MM.1S (cell line): ENCODE measurements at regions not wholly inside any gene's neighbourhood (a gene's known extent, or its start where the extent isn't known, plus 50 kb on each side); places are given as distances from the start of the nearest gene placed in this dataset.

Experiments
- DNase-seq: peaks from one replicate; pipeline ENCODE4 v3.0.0-alpha.2; 2015
- H2AFZ ChIP-seq: fragments of 300-600 bp; sonication (generic); 2 replicates; pipeline ENCODE4 v1.6.0; 2016; ENCODE audit warnings: antibody characterized with exemption, low read length
- H3F3A ChIP-seq: fragments of 300-600 bp; sonication (generic); 2 replicates; pipeline ENCODE4 v1.6.1; 2016; ENCODE audit warnings: mild to moderate bottlenecking, antibody characterized with exemption, low read length, moderate library complexity, mixed read lengths; ENCODE audit not compliant: insufficient read depth
- H3K27ac ChIP-seq: fragments of 300-600 bp; sonication (generic); 2 replicates; pipeline ENCODE4 v1.5.1; 2016; ENCODE audit warnings: mild to moderate bottlenecking, low read length
- H3K27me3 ChIP-seq: fragments of 300-600 bp; sonication (generic); replicated peaks from 2 replicates; pipeline ENCODE4 v1.6.0; 2016; ENCODE audit warnings: low read length; ENCODE audit not compliant: insufficient read depth
- H3K36me3 ChIP-seq: fragments of 300-600 bp; sonication (generic); replicated peaks from 2 replicates; pipeline ENCODE4 v1.6.1; 2016; ENCODE audit warnings: mild to moderate bottlenecking, low read length, mixed read lengths; ENCODE audit not compliant: insufficient read depth
- H3K4me1 ChIP-seq: fragments of 300-600 bp; sonication (generic); 2 replicates; pipeline ENCODE4 v1.6.1; 2016; ENCODE audit warnings: low read length, mixed read lengths
- H3K4me2 ChIP-seq: fragments of 300-600 bp; sonication (generic); 2 replicates; pipeline ENCODE4 v1.6.0; 2016; ENCODE audit warnings: low read depth, low read length
- H3K4me3 ChIP-seq: fragments of 300-600 bp; sonication (generic); 2 replicates; pipeline ENCODE4 v1.5.1; 2016; ENCODE audit warnings: low read length, mixed read lengths
- H3K79me2 ChIP-seq: fragments of 300-600 bp; sonication (generic); 2 replicates; pipeline ENCODE4 v1.6.1; 2016; ENCODE audit warnings: mixed run types, low read length, mixed read lengths
- H3K9ac ChIP-seq: fragments of 300-600 bp; sonication (generic); 2 replicates; pipeline ENCODE4 v1.6.1; 2016; ENCODE audit warnings: low read length, mixed read lengths
- H3K9me2 ChIP-seq: fragments of 300-600 bp; sonication (generic); replicated peaks from 2 replicates; pipeline ENCODE4 v1.6.1; 2016; ENCODE audit warnings: mild to moderate bottlenecking, low read length, mixed read lengths; ENCODE audit not compliant: insufficient read depth
- H3K9me3 ChIP-seq: fragments of 300-600 bp; sonication (generic); replicated peaks from 2 replicates; pipeline ENCODE4 v1.6.1; 2016; ENCODE audit warnings: mild to moderate bottlenecking, low read length, mixed read lengths; ENCODE audit not compliant: insufficient read depth
- H4K20me1 ChIP-seq: fragments of 300-600 bp; sonication (generic); 2 replicates; pipeline ENCODE4 v1.6.1; 2016; ENCODE audit warnings: mild to moderate bottlenecking, low read length, moderate library complexity, mixed read lengths; ENCODE audit not compliant: insufficient read depth
- CTCF ChIP-seq: fragments of 300-600 bp; sonication (generic); IDR thresholded peaks from 2 replicates; pipeline ENCODE4 v1.5.1; 2016; ENCODE audit warnings: antibody characterized with exemption, low read length, mixed read lengths
- EZH2 ChIP-seq: fragments of 300-600 bp; sonication (generic); optimal IDR thresholded peaks from 2 replicates; pipeline ENCODE3; 2017; ENCODE audit warnings: low read depth, mild to moderate bottlenecking, antibody characterized with exemption, low read length, mixed read lengths
- EZH2phosphoT487 ChIP-seq: fragments of 300-600 bp; sonication (generic); IDR thresholded peaks from 2 replicates; pipeline ENCODE4 v1.6.1; 2018; ENCODE audit warnings: antibody characterized with exemption, low read length

GRCh38 chr10:3943695-3944257 lies 158.8 kb upstream of the KLF6 start:
- Histone ChIP-seq H4K20me1 (no peaks in the 10 kb centered on the region), H3K9me3 (no peaks in the 10 kb centered on the region), H3K79me2 (no peaks in the 10 kb centered on the region), H3K9ac (no peak overlapping the region), H3F3A (no peaks in the 10 kb centered on the region), H3K4me3 (no peak overlapping the region), H3K4me2 (no peak overlapping the region), H3K27ac (no peak overlapping the region), H3K36me3 (no peaks in the 10 kb centered on the region), H3K4me1 (no peaks in the 10 kb centered on the region), H3K27me3 (no peaks in the 10 kb centered on the region), H3K9me2 (no peaks in the 10 kb centered on the region), H2AFZ (no peak overlapping the region)
- no peak for DNase-seq
- no peak for TF ChIP-seq EZH2phosphoT487
- no peak for TF ChIP-seq CTCF

GRCh38 chr10:3942937-3943489 lies 158.0 kb upstream of the KLF6 start:
- no peak for DNase-seq
- Histone ChIP-seq H3K36me3 (no peaks in the 10 kb centered on the region), H3K79me2 (no peaks in the 10 kb centered on the region), H3K4me3 (no peak overlapping the region), H3K9me2 (no peaks in the 10 kb centered on the region), H4K20me1 (no peaks in the 10 kb centered on the region), H2AFZ (no peak overlapping the region), H3K9ac (no peak overlapping the region), H3K27me3 (no peaks in the 10 kb centered on the region), H3F3A (no peaks in the 10 kb centered on the region), H3K9me3 (no peaks in the 10 kb centered on the region), H3K4me1 (no peaks in the 10 kb centered on the region), H3K4me2 (no peak overlapping the region), H3K27ac (no peak overlapping the region)
- TF ChIP-seq EZH2phosphoT487, result no peak
- no peak for TF ChIP-seq CTCF
- no peak for TF ChIP-seq EZH2

DNA sequence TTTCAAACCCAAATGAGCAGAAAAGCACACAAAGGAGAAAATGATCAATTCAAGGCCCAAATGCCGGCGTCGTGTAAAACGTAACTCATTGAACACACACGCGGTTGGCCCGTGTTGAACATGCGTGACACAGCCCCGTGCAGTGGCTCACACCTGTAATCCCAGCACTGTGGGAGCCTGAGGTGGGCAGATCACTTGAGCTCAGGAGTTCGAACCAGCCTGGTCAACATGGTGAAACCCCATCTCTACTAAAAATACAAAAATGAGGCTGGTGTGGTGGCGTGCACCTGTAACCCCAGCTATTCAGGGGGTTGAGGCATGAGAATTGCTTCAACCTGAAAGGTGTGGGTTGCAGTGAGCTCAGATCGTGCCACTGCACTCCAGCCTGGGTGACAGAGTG lies 156.7 kb upstream of the KLF6 start:
- H3K27me3 ChIP-seq, result no peaks in the 10 kb centered on the region
- no peak for DNase-seq
- no peak overlapping the region for H3K27ac ChIP-seq
- H3K36me3 ChIP-seq, result no peaks in the 10 kb centered on the region
- H2AFZ ChIP-seq, result no peak overlapping the region
- no peak overlapping the region for H3K4me2 ChIP-seq
- H3K9me3 ChIP-seq, result no peaks in the 10 kb centered on the region
- no peaks in the 10 kb centered on the region for H4K20me1 ChIP-seq
- H3K79me2 ChIP-seq, result no peaks in the 10 kb centered on the region
- no peak for TF ChIP-seq EZH2phosphoT487
- no peak for TF ChIP-seq EZH2
- no peak for TF ChIP-seq CTCF
- no peak overlapping the region for H3K9ac ChIP-seq
- no peaks in the 10 kb centered on the region for H3F3A ChIP-seq
- no peaks in the 10 kb centered on the region for H3K9me2 ChIP-seq
- H3K4me1 ChIP-seq, result no peaks in the 10 kb centered on the region
- no peak overlapping the region for H3K4me3 ChIP-seq
